ENCODE measurements at regions not wholly inside any gene's neighbourhood (a gene's known extent, or its start where the extent isn't known, plus 50 kb on each side); places are given as distances from the start of the nearest gene placed in this dataset.
"Not testable (repeated sequence)": the region's sequence is repeated elsewhere in the genome, so short reads cannot be mapped to it uniquely, and the experiment has no call there.

DNA sequence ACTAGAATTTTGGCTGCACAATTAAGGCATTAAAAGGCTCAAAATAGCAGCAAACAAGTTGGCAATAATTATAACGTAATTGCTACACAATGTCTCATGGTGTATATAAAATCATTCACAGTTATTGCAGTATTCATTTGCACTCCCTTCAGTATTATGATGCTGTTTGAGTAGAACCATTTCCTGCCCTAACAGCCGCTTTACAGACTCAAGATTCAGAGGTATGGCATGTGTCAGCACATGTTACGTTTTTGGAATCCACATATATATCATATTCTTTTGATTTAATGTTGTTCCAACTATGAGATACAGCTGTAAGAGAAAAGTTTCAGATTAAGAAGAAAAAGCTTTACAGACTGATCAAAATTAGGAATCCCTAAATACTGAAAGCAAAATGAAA lies 56.3 kb upstream of the NCKAP5 start:
- DNase-seq = no peak

DNA sequence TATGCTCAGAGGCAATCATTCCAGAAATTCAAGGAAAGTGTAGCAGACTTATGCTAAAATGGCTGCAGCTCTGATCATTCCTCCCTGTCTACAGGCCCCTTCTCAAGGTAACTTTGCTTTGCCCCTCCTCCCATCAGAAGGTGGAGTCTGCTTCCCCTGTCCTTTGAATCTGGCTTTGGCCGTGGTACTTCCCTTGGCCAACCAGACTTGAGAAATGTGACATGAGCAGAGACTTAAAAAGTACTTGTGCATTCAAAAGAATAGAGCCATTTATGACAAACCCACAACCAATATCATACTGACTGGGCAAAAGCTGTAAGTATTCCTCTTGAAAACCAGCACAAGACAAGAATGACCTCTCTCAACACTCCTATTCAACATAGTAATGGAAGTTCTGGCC lies 59.5 kb upstream of the NCKAP5 start:
- DNase-seq = no peak

GRCh38 chr2:133633309-133633708 lies 65.0 kb upstream of the NCKAP5 start:
- DNase-seq = no peak

DNA sequence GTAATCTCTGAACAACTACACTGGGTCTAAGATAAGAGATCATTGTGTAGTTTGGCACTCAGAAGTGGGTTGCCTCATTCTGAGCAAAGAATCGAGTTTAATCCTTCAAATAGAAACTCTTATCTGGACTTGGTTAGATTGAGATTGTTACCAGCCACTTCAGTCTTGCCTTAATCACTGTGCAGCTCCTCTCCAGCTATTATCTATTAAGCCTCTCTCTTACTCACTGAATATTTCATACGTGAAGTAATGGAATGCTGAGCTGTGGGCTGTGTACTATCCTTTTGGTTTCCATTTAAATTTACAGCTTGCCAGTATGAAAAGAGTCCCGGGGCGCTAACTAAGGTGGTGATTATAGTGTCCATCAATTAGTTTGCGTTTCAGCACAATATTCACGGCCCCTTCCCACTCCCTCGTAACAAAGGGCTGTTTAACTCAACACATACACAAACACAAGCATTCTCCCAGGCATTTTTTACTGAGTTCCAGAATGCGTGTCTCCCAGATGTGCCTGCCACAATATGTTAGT lies 65.7 kb upstream of the NCKAP5 start:
- DNase-seq = no peak

DNA sequence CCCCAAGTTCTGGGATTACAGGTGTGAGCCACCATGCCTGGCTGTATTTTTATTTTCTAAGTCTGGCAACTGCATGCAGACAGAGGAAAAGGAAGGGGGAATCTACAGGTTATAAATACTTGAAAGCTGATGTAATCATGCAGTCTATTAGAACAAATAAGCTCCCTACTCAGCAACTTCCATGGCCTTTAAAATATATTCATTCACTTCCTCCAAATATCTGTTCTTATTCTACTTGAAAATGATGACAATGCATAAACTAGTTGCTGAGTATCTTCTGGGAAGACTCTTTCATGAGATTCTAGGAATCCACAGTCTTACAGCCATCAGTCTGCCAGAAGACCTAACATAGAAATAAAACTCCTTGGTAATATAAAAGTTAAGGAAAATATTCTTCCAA lies 66.9 kb upstream of the NCKAP5 start:
- no peak for DNase-seq

GRCh38 chr2:133636287-133636686 lies 68.0 kb upstream of the NCKAP5 start:
- DNase-seq = no peak

DNA sequence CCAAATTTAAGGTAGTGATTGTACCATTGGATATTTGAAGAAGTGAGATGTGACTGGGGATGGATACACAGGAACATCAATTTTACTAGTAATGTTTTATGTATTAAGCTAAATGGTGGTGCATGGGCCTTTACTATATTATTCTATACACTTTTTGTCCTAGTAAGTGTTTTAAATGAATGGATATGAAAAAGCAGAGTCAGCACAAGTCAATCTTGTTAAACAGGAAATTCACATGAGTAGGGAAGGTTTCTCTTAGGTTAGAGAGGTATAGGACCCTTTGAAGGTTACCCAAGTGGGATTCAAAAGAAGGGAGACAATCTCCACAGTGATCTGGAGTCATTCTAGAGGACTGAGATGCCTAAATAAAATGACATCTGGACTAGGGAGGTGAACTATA lies 71.8 kb upstream of the NCKAP5 start:
- DNase-seq = no peak

GRCh38 chr2:133641497-133641896 lies 73.2 kb upstream of the NCKAP5 start:
- no peak for DNase-seq

DNA sequence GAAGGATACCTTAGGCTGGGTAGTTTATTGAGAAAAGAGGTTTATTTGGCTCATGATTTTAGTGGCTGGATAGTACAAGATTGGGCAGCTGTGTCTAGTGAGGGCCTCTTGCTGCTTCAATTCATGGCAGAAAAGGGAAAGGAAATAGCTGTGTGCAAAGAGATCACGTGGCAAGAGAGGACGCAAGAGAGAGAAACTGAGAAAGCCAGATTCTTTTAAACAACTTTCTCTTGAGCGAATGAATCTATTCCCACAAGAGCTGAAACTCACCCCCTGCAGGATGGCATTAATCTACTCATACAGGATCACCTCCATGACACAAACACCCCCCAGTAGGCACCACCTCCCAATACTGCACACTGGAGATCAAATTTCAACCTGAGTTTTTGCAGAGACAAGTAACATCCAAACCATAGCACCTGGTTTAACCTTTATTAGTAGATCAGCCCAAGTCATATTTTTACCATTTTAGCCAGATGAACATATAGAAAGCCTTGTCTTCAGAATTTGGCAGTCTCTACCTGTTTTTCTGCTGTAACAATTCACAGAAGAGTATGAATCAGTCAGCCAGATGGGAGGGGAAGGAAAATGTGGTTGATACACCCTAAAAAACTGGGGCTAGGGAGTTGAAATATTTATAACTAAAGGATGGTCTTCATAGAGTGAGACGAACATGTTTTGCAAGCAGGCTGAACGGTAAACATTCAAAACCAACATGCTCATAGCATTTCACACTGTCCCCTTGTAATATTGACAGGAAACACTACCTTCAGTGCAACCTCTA lies 73.9 kb upstream of the NCKAP5 start:
- DNase-seq = no peak

- no peak for DNase-seq
Measured at GRCh38 chr2:133642791-133643191, 74.5 kb upstream of the NCKAP5 start.

- no peak for DNase-seq
Measured at GRCh38 chr2:133643863-133644262, 75.6 kb upstream of the NCKAP5 start.

DNA sequence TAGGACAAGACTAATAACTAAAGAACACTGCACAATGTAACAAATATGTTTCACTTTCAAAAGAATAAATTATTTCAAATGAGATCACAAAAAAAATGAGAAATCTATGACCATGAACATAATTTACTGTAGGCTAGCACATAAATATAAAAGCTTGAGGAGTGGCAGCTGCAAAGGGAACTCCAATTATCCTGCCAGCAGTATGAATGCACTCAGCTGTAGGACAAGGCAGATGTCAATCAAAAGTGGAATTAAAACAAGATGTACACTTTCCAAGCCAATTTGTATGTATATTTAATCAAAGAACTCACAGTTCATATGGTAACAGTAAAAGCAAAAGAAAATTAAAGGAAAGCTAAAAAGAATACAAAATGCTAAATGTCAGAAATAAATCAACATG lies 76.6 kb upstream of the NCKAP5 start:
- no peak for DNase-seq

GRCh38 chr2:133647386-133647785 lies 79.1 kb upstream of the NCKAP5 start:
- DNase-seq = not testable (repeated sequence)

DNA sequence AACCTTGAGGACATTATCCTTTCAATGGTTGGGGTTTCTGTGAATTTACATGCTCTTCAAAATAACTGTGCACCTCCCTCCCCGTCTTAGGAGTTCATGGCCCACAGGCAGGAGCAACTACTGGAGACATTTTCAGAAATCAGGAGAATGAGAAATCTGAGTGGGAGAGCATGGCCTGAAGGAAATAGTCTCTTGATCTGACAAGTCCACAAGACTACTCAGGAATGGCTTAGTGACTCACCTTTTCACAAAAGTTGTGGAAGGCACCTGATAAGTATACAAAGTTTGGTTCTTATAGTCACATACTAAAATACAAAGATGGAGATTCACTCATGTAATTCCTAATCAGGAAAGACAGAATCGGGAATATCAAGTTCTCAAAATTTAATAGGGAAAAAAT lies 83.6 kb upstream of the NCKAP5 start:
- DNase-seq = no peak

DNA sequence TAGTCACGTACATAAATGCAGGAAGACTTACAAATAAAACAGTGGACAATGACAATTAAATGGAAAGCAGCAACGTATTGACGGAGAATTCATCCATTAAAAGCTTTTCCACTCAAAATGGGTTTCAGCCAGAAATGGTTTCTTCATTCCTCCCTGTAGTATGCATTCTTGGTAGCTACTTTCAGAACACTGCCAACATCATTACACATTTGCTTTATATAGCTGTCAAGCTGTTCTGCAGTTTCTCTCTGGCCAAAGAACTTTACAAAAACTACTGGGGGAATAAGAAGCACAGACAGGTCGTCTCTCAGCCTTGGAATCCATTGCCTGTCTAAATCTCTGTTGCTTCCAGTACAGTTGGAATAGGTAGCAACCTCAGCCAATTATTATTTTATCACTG lies 84.1 kb upstream of the NCKAP5 start:
- no peak for DNase-seq

GRCh38 chr2:133653056-133653455 lies 84.8 kb upstream of the NCKAP5 start:
- no peak for DNase-seq

- no peak for DNase-seq
Measured at GRCh38 chr2:133654949-133655348, 86.7 kb upstream of the NCKAP5 start.

DNA sequence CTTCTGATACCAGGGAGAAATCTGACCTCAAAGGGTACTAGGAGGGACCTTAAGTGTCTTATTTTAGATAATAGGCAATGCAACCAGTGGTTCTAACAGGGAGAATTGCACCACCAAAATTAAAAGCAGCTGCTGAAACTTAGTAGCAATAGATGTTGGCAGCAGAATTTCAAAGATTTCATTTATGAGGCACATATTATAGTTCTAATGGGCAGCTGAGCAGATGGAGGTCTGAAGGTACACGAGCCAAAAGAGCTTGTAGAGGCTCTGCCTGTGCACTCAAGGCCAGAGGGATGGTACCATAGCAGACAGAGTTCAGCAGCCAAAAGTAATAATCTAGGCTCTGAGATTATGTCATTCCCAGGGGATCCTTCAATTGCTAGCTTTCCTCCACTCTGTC lies 87.3 kb upstream of the NCKAP5 start:
- DNase-seq = no peak

DNA sequence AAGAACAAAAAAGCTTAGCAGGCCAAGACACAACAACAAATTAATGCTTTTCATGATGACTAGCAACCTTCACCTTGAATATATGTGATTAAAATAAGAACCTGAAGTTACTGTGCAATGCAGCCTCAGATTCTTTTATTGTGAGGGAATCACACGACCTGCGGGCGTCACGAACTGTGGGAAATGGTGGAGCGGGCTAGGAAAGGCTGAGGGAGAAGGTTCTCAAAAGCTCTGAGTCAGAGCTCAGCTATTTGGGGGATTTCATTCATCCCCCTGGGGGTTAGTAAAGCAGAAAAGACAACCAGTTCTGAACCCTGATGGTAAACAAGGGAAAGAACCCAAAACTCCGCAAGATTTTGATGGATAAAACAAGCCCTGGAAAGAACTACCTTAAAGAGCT lies 89.3 kb upstream of the NCKAP5 start:
- DNase-seq = no peak

GRCh38 chr2:133658020-133658903 lies 90.0 kb upstream of the NCKAP5 start:
- no peak for DNase-seq

GRCh38 chr2:133660510-133660909 lies 92.2 kb upstream of the NCKAP5 start:
- no peak for DNase-seq

DNA sequence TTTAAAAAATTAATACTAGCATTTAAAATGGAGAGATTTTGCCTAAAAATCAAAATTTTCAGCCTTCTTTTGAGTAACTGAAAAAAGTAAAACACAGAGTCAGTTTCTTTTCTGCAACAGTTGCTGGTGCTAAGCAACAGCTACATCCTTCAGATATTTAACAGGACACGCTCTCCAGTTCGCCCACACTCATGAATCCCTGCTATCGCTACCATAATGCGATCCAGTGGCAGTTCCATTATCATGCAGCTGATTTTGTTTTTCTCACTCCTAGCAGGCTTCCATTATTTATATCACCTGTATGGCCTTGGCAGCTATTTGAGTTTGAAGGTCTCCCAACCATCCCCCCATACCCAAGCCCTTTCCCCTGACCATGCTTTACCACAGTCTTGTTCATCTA lies 93.1 kb upstream of the NCKAP5 start:
- DNase-seq = no peak

DNA sequence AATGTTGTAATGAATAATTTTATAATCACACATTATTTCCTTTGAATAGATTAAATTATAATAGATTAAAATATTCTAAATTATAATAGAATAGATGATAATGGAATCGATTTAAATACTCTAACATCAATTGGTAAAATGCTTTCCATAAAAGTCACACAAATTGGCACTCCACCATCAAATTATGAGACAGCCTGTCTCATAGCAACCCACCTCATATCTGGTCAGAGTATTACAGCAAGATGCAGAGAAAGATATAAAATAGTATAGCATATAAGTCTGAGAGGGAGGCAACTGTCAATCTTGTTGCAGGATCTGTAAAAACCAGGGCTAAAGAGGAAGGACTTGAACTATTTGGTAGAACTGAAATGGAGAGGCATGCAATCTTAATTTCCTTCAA lies 98.4 kb upstream of the NCKAP5 start:
- DNase-seq = no peak

- no peak for DNase-seq
Measured at GRCh38 chr2:133667085-133667484, 98.8 kb upstream of the NCKAP5 start.

Data from NCI-H2081 (cell line).